NCI-H1105 treated with DMSO at 0.1 percent for 48 hours (cell line): ENCODE measurements at regions not wholly inside any gene's neighbourhood (a gene's known extent, or its start where the extent isn't known, plus 50 kb on each side); places are given as distances from the start of the nearest gene placed in this dataset.

ENCODE experiments used
- DNase-seq: peaks from one replicate; lab custom pipeline; 2025; lab: John Stamatoyannopoulos, UW

DNA sequence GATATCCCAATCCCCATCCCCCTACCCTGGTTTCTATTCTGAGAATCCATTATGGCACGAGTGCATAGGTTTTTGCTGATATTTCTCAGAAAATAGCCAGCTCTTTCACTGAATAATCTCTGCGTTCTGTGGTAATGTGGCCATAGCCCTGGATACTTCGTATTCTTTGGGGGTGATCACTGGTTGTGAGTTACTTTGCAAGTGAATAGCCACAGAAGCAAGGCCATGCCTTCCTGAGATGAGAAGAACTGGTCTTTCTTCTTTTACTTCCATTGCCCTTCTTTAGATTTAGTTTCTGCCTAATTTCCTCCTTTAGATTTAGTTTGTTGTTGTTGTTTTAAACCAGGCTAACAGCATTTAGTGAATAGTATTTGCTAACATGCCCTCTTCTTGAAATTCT is 323.4 kb downstream of the CDC14C start:
- DNase-seq: no peak

DNA sequence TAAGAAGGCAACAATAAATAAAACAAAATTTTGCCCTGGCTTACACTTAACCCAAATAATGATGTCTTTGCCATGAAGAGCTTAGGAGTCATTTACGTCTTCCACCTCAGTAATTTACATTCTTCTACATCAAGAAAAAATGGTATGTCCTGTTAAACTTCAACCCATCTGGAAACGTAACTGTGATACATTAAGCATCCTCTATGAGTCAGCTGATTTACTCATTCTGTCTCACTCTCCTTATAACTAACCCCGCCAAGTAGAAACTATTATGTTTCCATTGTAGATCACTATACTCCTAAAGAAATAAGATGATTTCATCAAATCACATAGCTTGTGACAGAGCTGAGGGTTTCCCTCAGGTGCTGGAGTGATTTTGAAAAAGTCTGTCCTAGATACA is 330.7 kb downstream of the CDC14C start:
- DNase-seq: no peak

DNA sequence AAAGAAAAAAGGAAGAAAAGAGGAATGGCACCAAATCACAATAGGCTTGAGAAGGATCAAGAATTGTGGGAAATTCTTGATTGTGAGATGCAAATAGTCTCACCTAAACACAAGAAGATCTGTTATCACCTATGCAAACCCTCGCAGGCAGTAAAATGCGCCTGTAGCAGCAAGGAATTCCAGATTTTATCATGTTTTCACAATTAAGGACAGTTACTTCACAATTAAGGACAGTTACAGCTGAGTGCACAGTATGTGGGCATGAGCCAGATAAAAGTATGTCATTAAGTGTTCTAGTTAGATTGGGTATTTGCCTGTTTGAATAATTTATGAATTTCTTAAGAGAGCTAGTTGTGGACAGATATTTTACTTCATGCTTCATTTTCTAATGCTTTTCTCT is 336.2 kb downstream of the CDC14C start:
- no peak for DNase-seq

DNA sequence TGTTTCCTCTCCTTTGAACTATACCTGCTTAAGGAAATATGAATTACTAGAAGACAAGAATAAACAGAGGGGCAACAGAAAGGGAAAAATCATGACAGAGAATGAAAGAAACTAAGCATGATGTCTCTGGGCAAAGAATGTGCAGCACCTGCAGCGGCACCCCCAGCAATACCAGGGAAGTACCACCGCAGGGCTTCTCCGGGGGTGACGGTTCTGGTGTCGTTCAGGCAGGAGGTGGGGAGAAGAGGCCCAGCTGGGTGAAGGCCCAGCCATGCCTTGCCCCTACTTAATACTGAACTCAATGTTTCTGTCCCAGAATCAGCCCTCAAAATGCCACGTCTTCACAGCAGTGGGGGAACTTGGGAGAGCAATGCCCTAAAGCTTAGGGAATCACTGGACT is 337.6 kb downstream of the CDC14C start:
- no peak for DNase-seq

DNA sequence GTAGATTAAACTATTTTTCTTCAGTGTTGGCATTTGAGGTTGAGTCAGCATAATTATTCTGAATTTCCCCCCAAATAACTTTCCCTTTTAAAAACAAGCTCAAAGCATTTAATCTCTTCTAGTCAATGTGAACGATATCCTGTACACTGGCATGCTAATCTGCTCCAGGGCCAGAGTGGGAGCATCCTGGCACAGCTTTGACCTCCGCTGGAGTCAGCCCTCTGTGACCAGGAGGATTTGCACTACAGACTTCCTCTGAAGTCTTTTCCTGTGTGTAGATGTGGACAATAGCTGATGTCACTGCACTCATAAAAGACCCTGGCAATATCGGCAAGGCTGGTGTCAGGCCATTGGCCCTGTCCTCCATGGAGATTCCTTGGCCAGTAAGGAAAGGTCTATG is 340.2 kb downstream of the CDC14C start:
- DNase-seq: no peak

DNA sequence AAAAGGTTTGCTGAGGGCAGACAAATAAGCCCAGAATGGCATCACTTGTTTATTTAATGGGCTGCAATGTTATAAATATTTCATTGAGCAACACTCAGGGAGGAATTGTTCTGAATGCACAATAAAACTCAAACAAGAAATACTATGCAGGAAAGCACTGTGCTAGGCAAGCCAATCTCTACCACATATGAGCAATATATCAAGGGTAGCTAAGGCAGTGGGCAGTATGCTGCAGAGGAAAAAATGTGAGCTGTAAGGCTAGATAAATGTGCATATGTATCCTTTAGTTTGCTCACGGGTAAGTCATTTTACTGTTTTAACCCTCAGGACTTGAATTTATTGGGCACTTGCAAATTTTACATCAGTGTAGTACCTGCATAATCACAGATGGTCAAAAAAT is 349.6 kb downstream of the CDC14C start:
- no peak for DNase-seq

DNA sequence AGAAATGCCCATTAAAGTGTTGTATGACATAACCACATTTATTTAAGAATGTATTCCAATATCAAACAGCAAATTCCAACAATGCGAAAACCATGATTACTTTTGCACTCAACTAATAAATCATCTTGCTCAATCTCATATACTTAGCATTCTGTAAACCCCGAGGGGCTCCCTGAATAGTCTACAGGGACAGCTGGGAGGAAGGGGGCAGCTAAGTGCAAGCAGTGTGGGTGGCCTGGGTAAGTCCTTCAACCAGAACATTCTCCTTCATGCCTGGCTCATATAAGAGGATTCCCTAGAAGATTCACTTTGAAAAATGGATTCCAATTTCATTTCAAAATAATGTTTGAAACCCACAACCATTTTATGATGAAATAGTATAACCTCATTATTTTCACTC is 355.5 kb downstream of the CDC14C start:
- DNase-seq: no peak

DNA sequence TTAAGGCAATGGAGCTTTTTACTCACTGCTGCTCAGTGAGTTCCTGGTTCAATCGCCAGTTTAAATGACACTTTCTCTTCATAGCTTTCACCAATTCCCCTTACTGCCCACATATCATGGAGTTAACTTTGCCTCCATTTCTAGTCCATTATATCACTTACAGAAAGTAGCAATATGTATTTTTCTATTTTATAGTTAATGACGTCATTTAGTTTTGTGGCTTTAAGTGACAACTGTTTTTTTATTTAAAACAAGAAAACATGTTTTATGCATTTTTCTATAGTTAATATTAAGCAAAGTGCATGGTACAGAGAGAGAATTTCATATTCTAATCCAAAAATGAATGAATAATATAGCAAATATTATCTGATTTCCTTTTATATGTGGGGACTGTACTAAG is 363.3 kb downstream of the CDC14C start:
- no peak for DNase-seq

DNA sequence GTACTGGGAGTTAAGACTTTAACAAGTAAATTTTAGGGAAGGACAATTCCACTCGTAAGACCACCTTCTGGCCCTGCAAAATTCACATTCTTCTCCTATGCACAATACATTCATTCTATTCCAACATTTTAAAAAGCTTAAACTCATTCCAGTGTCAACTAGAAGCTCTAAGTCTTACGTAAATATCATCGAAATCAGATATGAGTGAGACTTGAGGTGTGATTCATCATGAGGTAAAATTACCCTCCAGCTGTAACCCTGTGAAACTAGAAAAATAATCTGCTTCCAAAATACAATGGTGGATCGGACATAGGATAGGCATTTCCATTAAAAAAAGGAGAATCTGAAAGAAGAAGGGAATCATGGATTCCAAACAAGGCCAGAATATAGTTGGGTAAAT is 370.3 kb downstream of the CDC14C start:
- no peak for DNase-seq

DNA sequence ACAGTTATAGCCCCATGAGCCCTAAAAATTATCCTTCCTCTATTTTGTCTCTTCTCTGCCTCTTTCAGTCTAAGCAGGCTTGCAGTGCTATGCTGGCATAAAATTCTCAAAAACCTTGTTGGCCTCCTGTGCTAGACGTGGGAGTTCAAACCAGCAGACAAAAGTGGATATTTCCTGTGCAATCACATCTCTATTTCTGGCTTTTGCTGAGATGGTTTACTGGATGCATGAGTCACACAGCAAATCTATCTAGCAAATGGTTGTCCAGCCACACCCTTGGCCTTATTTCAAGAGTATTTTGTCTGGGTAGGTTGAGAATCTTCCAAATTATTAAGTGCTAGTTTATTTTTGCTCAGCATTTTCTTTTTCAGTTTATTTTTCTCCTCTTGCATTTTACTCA is 370.8 kb downstream of the CDC14C start:
- DNase-seq: no peak

DNA sequence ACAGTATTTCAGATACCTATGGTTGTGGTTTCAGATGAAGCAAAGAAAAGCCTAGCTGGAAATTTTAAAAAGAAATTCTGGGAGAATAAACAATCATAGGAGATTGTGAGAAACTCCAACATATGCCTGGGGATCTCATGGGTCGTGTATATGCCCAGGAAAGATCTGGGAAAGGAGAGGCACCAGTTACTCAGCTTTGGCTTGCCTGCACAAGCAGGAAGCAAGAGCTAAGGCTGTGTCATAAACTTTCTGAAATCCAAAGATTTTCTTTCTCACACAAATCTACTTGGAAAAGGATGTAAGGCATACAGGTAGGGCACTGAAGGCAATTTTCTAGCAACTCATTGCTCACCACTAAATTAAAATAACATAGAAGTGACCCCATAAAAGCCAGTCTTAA is 373.6 kb downstream of the CDC14C start:
- DNase-seq: no peak

DNA sequence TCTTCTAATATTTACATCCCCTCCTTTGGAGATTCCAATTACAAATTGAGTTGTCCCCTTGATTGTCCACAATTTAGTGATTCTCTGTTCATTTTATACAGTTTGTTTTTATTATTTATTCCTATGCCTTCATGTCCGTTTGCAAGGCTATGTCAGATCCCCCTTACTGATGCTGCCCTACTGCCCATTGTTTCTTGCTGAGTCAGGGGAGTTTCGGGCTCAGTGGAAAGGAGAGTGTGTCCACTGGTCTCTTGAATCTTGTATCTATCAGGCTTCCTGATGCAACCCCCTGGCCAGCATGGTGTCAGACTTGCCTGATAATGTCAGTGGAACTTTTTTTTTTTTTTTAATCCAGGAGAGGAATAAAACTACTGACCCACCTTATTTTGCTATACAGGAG is 384.4 kb downstream of the CDC14C start:
- no peak for DNase-seq

DNA sequence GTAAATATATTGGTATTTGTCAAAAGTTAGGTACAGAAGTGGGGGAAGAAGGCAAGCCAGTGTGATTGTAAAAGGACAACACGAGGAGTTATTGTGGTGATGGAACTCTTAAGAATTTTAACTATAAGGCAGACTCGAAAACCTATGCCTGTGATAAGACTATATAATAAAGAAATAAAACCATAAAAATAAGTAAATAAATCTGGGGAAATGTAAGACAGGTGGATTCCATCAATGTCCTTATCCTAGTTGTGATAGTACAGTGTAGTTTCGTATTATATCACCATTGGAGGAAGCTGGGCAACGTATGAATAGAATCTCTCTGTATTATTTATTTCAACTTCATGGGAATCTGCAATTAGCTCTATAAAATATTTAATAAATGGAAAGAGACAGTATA is 395.7 kb downstream of the CDC14C start:
- no peak for DNase-seq

DNA sequence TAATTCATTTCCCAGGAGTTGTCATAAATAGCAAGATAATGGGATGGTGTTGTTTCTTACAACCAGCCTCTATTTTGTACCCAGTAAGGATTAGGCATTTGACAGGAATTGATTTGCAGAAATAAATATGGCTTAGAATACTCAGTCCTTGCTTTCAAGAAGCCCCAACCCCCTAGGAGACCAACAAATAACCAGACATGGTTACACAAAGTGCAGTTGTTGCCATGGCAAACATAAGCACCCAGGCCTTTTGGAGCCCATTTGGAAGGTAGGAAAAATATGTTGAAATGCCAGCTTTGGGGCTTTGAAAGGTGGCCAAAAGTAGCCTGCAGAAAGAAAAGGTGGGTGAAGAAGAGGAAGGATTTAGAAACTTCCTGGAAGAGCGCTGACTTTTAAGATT is 397.5 kb downstream of the CDC14C start:
- DNase-seq: no peak

DNA sequence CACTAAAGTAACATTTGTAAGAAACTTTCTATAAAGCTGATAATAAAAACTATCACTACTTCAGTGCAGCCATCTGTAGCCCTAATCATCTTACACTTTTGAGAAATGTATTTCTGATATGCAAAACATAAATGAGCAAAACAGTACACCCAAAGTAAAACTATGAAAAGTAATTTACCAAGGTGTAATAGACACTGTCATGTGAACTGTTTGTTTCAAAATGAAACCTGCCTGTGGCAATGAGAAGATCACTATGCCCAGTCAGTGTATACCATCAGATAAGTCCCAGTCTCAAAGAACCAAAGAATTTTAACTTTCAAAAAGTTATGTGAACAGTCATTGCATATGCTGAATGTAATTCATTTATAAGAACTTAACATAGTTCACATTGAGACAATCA is 398.1 kb downstream of the CDC14C start:
- no peak for DNase-seq

DNA sequence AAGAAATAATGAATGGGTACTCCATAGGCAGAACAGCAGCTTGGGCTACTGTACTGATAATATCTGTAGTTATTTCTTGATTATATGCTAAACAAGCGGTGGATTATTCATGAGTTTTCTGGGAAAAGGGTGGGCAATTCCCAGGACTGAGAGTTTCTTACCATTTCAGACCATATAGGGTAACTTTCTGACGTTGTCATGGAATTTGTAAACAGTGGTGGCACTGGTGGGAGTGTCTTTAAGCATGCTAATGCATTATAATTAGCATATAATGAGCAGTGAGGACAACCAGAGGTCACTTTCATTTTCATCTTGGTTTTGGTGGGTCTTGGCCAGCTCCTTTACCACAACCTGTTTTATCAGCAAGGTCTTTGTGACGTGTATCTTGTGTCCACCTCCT is 399.7 kb downstream of the CDC14C start:
- DNase-seq: no peak

DNA sequence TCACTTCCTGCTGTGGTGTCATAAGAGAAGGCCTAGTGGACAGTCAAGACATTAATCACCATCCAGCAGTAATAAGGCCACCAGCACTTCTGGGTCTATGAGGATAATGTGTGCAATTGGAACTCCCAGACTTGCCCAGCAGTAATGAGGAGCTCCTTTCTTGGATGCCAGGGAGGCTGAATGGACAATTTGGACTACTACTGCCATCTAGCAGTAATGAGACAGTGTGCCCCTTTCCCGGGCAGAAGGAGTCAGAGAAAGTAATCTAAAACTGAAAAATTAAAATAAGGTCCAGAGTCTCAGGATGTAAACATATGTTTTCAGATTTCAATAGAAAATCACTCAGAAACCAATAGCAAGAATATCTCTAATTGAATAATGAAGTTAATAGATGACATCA is 400.4 kb downstream of the CDC14C start:
- no peak for DNase-seq

DNA sequence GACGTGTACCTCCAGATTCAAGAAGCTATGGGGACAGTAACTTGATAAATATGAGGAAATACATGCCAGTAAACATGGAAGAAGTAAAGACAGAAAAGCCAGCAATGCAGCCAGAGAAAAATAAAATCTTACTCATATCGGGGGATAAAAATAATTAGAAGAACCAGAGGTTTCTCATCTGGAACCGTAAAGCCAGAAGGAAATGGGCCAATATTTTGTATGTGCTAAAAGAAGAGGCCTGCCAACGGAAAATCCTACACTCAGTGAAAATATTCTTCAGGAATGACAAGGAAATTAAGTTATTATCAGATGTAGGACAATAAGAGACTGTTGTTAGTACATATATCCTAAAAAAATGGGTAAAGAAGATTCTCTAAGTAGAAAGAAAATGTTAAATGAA is 401.2 kb downstream of the CDC14C start:
- DNase-seq: no peak

DNA sequence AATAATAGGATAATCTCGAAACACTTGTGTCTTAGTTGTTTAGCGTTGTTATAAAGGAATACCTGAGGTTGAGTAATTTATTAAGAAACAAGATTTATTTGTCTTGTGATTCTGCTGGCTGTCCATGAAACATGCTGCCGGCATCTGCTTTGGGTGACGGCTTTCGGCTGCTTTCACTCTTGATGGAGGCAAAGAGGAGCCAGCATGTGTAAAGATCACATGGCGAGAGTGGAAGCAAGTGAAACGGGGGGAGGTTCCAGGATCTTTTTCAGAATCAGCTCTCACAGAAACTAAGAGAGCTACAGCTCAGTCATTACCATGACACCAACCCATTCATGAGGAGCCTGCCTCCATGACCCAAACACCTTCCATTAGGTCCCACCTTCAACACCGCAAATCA is 402.8 kb downstream of the CDC14C start:
- DNase-seq: no peak

DNA sequence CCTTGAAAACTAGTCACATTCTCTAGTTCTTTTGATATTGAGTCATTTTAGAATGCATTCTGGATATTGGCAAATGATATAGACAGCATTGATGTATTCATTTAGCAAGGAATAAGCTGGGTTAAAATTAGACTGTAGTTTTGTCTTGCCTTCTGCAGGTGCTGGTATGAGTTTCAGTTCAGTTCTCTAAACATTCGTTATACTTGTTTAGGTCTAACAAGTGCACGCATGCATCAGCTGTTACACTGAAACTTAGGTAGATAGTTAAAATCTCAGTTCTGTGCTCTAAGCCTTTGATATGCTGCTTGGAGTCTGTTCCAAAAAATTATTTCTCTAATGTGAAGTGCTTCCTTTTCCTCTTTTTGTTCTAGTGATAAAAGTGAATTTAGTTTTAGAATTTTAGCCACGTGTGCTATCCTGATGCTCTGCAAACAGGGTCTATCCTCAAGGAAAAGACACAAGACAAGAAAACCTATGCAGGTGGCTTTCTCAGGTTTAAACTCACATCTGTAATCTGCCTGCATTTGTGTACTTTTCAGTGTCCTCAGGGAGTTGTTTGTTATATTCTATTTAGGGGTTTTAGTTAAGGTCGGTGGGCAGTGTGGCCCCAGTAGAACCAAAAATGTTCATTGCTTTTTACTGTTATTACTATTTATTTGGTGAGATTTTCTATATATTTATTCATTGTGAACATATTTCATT is 409.0 kb downstream of the CDC14C start:
- DNase-seq: no peak

DNA sequence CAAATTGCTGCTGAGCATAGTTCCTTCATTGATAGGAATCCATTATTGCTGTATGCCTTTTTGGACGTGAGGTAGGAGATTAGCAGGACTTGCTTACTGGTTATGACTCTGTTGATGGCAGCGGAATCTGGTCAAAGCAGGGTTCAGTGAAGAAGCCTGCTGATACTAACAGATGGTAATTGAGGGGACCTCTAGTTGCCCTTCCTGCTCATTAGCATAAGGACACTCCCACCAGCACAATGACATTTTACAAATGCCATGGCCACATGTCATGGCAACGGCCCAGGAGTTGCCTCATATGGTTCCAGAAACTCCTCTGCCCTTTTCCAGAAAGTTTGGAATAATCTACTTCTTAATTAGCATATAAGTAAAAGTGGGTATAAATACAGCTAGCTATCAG is 417.5 kb downstream of the CDC14C start:
- no peak for DNase-seq

DNA sequence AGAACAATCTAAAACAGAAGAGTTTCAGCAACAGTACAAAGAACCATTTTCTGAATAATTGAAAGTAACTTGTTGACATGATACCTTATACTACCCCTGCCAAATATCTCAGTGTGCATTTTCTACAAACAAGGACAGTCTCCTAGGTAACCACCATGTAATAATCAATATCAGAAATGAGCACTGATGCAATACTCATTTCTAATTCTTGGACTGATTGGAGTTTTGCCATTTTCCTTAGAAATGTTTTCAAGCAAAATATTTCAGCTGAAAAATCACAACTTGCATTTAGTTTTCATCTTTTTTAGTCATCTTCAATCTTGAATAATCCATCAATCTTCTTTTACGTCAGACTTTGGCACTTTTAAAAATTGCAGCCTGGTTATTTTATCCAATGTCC is 420.2 kb downstream of the CDC14C start:
- no peak for DNase-seq

DNA sequence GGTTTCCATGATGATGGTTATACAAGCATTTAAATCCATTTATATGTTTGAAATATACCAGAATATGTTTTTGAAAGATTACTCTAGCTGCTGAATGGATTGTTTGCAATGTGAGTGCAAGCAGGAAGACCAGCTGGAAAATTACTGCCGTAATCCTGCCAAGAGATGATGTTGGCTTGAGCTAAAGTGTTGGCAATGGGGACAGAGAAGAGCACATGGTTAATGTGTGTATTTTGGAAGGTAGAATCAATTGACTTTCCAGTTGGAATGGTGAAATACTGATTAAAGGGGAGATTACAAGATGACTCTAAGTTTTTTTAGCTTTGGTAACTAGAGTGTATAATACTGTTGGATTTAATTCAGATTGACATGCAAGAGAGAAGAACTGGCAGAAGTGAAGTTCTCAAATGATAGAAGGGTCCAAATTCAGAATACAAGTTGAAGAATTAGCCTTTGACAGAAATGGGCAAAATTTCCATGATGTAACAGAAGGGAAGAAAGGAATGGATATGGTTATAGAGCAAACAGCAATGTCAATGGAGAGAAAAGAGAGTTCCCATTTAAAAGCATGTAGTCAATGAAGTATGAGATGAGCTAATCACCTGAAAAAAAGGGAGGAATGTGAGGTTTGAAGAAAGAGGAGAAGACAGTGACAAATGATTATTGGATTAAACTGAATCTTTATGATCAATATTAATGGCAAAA is 422.0 kb downstream of the CDC14C start:
- DNase-seq: no peak

DNA sequence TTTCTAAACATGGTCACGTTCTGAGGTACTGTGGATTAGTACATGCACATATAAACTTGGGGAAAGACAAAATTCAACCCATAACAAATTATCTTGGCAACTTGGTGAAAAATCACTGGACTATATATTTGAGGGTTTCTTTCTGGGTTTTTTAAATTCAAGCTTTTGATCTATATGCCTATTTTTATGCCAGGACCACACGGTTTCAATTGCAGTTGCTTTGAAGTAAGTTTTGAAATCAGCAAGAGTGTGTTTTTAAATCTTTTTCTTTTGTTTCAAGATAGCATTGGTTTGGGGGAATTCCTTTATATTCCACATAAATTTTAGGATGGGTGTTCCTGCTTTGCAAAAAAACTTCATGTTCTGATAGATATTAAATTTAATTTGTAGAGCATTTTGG is 406.4 kb upstream of the VWC2 start:
- no peak for DNase-seq
